Motor neuron (in vitro differentiated cells): ENCODE measurements at regions not wholly inside any gene's neighbourhood (a gene's known extent, or its start where the extent isn't known, plus 50 kb on each side); places are given as distances from the start of the nearest gene placed in this dataset.
A peak's percentile ranks its signal among the peaks of the same experiment; 100 is the strongest.
"Not testable (repeated sequence)": the region's sequence is repeated elsewhere in the genome, so short reads cannot be mapped to it uniquely, and the experiment has no call there.

Source experiments
- ATAC-seq, 8 experiments: fragments of 200-7000 bp; cut with Tn5 transposase; replicated peaks in 6 of 8; 2 replicates each; pipeline ENCODE4 v1.8.0; 2021; ENCODE audit warnings: mild to moderate bottlenecking in 8 of 8, moderate library complexity in 8 of 8
- H3K27ac ChIP-seq, 2 donors: fragments of 250-450 bp; sonication (Bioruptor Pico); 2 replicates each; pipeline ENCODE4 v1.9.0; 2021; ENCODE audit warnings: antibody characterized with exemption in 2 of 2, mild to moderate bottlenecking in 2 of 2, moderate library complexity in 1 of 2
- H3K4me1 ChIP-seq, 2 donors: fragments of 250-450 bp; sonication (Bioruptor Pico); replicated peaks in 1 of 2; 2 replicates each; pipeline ENCODE4 v1.6.1; 2021; ENCODE audit warnings: antibody characterized with exemption in 2 of 2, mild to moderate bottlenecking in 2 of 2, moderate library complexity in 1 of 2
- H3K4me3 ChIP-seq, 5 donors: fragments of 250-450 bp; sonication (Bioruptor Pico); 2 replicates each; pipeline ENCODE4 v1.9.0; 2021; ENCODE audit warnings: antibody characterized with exemption in 5 of 5, mild to moderate bottlenecking in 5 of 5, moderate library complexity in 4 of 5
- WGBS, 10 experiments: fragments of 450-650 bp; shearing (Covaris generic); methylation state at CpG; one replicate each; pipeline ENCODE4 v1.0.0; 2022; 5-methylcytosine and 5-hydroxymethylcytosine counted together
- in situ Hi-C, 9 experiments: fragments of 400-800 bp; cut with MboI; loops; one replicate each; pipeline ENCODE4 v1.15.0; 2021; ENCODE audit warnings: low sequenced_read_pairs in 9 of 9, low pct_unique_long_range_greater_than_20kb in 2 of 9; ENCODE audit not compliant: unreplicated experiment in 9 of 9

DNA sequence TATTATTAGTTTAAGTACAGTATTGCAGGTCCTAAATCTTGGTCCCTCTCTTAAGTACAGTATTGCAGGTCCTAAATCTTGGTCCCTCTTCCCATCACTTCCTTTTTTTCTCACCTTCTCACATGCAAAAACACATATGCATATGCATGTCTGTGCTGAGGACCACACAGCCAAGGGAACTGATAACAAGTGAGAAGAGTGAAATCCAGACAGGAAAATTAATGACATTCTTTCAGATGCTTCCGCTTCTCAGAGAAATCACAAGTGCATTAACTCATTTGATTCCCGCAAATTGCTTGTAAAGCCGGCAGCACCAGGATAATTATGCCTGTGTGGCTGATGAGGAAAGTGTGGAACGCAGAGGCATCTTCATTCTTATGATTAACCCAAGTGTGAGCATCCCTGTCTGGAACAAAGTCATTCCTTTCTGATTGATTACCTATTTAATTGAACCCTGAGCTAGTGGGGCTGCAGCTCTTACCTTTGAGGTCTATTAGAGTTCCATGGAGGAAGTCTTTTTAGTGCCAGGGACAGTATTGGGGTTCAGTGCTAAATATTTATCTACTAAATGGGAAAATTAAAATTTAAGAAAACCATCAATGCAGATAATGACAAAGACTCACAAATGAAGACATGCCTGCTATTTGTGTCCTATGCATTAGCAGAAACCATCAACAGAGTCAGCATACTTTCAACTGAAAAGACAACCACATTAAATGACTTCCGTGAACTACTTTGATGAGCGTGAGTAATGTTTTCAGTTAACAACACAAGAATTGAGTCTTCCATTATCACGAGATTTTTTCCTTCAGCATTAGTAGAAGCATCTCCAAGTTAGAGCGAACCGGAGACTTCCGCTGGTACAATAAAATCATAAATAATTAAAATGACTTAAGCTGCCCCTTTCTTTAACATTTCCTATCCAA, 220.4 kb upstream of the SLC35G4 start:
- in situ Hi-C loops = no loop called here
- H3K4me3 ChIP-seq = no peak overlapping the region
- no peak overlapping the region for H3K27ac ChIP-seq
- ATAC-seq = peak in 5 of 8 experiments; percentile 51 to 82 (median 75)
- 39 to 96% (median 69%) methylated on average over 4 to 10 of the region's 10 CpGs; no CpG with 5 or more reads in 1 of the 10 experiments for WGBS, 10 experiments
- H3K4me1 ChIP-seq = peaks cover 0 to 18% of the 10 kb centered on the region in 2 donors

DNA sequence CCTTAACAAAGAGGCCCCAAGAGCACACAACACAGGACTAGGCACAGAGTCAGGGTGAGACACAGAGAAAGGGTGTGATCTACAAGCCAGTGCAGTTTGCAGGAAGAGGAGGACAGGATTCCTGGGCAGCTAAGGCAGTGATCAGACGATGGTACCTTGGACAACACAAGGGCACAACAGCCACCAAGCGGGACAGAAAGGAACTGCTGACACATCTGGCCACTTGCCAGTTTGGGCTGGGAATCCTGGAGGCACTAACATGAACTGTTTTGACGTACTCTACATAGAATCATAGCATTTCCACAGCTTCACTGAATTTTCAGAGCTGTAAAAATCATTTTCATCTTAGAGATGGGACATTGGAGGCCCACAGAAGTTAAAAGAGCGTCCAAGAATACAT, 221.5 kb upstream of the SLC35G4 start:
- 10 to 85% (median 60%) methylated on average over 1 to 3 of the region's 4 CpGs; no CpG with 5 or more reads in 1 of the 10 experiments for WGBS, 10 experiments
- peak in 4 of 8 experiments; percentile 26 to 81 (median 64) for ATAC-seq
- no peak overlapping the region for H3K27ac ChIP-seq
- H3K4me1 ChIP-seq = peaks cover 0 to 18% of the 10 kb centered on the region in 2 donors
- no peak overlapping the region for H3K4me3 ChIP-seq
- in situ Hi-C loops = no loop called here

DNA sequence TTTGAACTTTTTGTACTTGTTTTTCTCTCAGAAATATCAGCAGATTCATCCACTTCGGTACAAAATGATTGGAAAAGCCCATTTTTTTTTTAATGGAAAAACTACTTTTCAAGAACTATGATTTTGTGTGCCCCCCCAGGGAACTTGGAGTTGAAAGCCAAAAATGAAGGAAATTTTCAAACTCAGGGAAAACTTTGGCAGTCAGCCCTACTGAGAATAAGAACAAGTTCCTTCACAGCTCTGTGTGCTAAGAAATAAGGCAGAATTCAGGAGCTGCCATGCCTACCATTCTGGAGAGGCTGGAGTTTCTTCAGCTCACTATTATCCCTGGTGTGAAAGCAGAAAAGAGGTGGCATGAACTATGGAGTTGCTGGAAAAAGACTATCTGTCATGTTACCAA, 226.0 kb upstream of the SLC35G4 start:
- in situ Hi-C loops = no loop called here
- Histone ChIP-seq H3K27ac (no peak overlapping the region), H3K4me3 (no peak overlapping the region), H3K4me1 (peaks cover 0 to 3% of the 10 kb centered on the region in 2 donors)
- no peak for ATAC-seq
- 0 to 67% (median 13%) methylated on average over 1 of the region's 1 CpG; no CpG with 5 or more reads in 2 of the 10 experiments for WGBS, 10 experiments

- in situ Hi-C loops = no loop called here
- WGBS, 10 experiments = 17 to 90% (median 83%) methylated on average over 1 to 3 of the region's 3 CpGs; no CpG with 5 or more reads in 5 of the 10 experiments
- H3K27ac ChIP-seq = no peak overlapping the region
- H3K4me1 ChIP-seq = peaks cover 0 to 4% of the 10 kb centered on the region in 2 donors
- no peak for ATAC-seq
- H3K4me3 ChIP-seq = no peak overlapping the region
Measured at GRCh38 chr18:11380968-11381367, 228.4 kb upstream of the SLC35G4 start.

DNA sequence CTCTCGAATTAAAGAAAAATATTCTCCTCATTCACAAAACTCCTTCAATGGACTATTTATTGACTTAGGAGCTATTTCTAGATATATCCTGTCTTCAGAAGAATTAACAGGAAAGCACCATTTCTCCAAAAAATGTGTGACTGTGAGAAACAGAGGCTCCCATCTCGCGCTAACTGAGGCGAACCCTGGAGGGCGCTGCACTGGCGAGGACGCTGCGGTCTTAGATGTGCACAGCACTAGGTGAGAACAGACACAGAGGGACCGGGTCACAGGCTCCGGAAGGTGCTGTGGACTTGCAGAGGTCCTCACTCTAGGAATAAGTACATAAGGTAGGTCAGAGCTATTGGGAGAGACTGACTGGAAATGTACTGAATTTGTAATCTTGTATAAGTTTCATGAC, 229.7 kb upstream of the SLC35G4 start:
- H3K27ac ChIP-seq = no peak overlapping the region
- no peak for ATAC-seq
- H3K4me3 ChIP-seq = no peak overlapping the region
- H3K4me1 ChIP-seq = peaks cover 0 to 4% of the 10 kb centered on the region in 2 donors
- in situ Hi-C loops = no loop called here
- WGBS, 10 experiments = 79 to 100% (median 91%) methylated on average over 1 to 10 of the region's 10 CpGs; no CpG with 5 or more reads in 2 of the 10 experiments

- ATAC-seq = no peak
- H3K27ac ChIP-seq = no peak overlapping the region
- WGBS, 10 experiments = 30 to 100% (median 93%) methylated on average over 1 to 7 of the region's 18 CpGs; no CpG with 5 or more reads in 1 of the 10 experiments
- H3K4me3 ChIP-seq = no peak overlapping the region
- in situ Hi-C loops = no loop called here
- peaks cover 0 to 4% of the 10 kb centered on the region in 2 donors for H3K4me1 ChIP-seq
Measured at GRCh38 chr18:11377766-11378540, 228.6 kb upstream of the PIEZO2 start.

GRCh38 chr18:11372163-11372562, 222.8 kb upstream of the PIEZO2 start:
- Histone ChIP-seq H3K27ac (no peak overlapping the region), H3K4me1 (peaks cover 0 to 2% of the 10 kb centered on the region in 2 donors), H3K4me3 (no peak overlapping the region)
- no peak for ATAC-seq
- 17 to 92% (median 65%) methylated on average over 1 to 2 of the region's 2 CpGs for WGBS, 10 experiments
- in situ Hi-C loops = no loop called here

DNA sequence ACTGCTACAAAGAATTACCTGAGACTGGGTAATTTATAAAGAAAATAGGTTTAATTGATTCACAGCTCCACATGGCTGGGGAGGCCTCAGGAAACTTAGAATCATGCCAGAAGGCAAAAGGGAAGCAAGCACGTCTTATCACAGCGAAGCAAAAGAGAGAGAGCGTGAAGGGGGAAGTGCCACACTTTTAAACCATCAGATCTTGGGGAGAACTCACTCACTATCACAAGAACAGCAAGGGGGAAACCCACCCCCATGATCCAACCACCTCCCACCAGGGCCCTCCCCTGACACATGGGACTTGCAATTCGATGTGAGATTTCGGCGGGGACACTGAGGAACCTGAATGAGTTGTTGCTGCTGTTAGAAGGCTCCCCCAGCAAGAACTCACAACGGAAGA, 220.2 kb upstream of the PIEZO2 start:
- no peaks in the 10 kb centered on the region for H3K4me1 ChIP-seq
- H3K4me3 ChIP-seq = no peak overlapping the region
- in situ Hi-C loops = no loop called here
- no peak for ATAC-seq
- no peak overlapping the region for H3K27ac ChIP-seq
- 60 to 100% (median 80%) methylated on average over 1 to 5 of the region's 7 CpGs; no CpG with 5 or more reads in 3 of the 10 experiments for WGBS, 10 experiments

DNA sequence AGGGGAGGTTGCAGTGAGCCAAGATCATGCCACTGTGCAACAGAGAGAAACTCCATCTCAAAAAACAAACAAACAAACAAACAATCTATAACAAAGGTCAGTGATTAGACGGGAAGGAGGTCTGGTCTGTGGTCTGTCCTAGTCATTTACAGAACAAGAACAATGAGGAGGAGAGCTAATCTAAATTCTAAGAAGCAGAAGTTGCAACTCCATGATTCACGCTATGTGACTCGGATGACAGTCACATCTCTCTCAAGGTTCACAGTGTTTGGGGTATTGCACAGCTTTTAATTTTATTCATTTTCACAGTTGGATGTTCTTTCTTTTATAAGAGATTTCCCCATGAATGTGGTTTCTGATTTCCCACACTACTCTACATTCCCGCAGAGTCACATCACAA, 218.7 kb upstream of the PIEZO2 start:
- no peak for ATAC-seq
- Histone ChIP-seq H3K4me1 (no peaks in the 10 kb centered on the region), H3K4me3 (no peak overlapping the region), H3K27ac (no peak overlapping the region)
- 0 to 100% (median 80%) methylated on average over 1 to 4 of the region's 4 CpGs; no CpG with 5 or more reads in 1 of the 10 experiments for WGBS, 10 experiments
- in situ Hi-C loops = no loop called here

DNA sequence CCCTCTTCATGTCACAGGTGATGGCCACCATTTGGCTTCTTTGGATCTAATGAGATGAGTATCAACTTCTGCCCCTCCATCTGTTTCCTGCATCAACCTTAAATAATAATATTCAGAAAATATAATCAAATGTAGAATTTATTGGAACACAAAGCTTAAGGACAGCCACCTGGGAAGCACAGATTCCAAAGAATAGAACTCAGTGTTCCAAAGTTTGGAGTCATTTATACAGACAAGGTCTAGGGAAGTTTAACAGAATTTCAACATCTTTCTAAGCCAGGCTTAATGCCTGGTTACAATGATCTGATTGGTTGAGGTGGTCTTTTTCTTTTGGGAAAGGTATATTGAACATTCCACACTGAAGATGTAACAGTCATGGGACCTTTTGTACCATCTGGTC, 218.0 kb upstream of the PIEZO2 start:
- H3K4me3 ChIP-seq = no peak overlapping the region
- no peak for ATAC-seq
- in situ Hi-C loops = no loop called here
- no peak overlapping the region for H3K27ac ChIP-seq
- no peaks in the 10 kb centered on the region for H3K4me1 ChIP-seq

GRCh38 chr18:11366410-11366809, 217.0 kb upstream of the PIEZO2 start:
- Histone ChIP-seq H3K4me1 (no peaks in the 10 kb centered on the region), H3K4me3 (no peak overlapping the region), H3K27ac (no peak overlapping the region)
- 5 to 75% (median 56%) methylated on average over 1 to 4 of the region's 4 CpGs; no CpG with 5 or more reads in 1 of the 10 experiments for WGBS, 10 experiments
- peak in 6 of 8 experiments; percentile 34 to 96 (median 79) for ATAC-seq
- in situ Hi-C loops = no loop called here

DNA sequence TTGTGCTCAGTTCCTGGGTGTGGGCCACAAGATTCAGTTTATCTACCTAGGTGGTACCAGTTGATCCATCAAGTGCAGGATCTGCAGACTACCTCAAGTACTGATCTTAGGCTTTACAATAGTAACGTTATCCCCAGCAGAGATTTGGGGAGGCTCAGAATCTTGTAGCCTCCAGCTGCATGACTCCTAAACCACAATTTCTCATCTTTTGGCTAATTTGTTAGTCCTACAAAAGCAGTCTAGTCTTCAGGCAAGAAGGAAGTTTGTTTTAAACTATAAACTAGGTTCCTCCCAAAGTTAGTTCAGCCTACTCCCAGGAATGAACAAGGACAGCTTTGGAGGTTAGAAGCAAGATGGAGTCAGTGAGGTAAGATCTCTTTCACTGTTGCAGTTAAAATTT, 213.5 kb upstream of the PIEZO2 start:
- H3K27ac ChIP-seq = no peak overlapping the region
- in situ Hi-C loops = no loop called here
- no peak for ATAC-seq
- WGBS, 10 experiments = 17 to 100% (median 100%) methylated on average over 1 of the region's 1 CpG; no CpG with 5 or more reads in 3 of the 10 experiments
- no peak overlapping the region for H3K4me3 ChIP-seq
- no peaks in the 10 kb centered on the region for H3K4me1 ChIP-seq

GRCh38 chr18:11361862-11362261, 212.5 kb upstream of the PIEZO2 start:
- H3K27ac ChIP-seq, ATAC-seq, in situ Hi-C loops, H3K4me3 ChIP-seq, H3K4me1 ChIP-seq: not testable (repeated sequence)
- WGBS, 10 experiments = 56 to 100% (median 88%) methylated on average over 1 to 5 of the region's 6 CpGs; no CpG with 5 or more reads in 2 of the 10 experiments
